ENCODE measurements at regions not wholly inside any gene's neighbourhood (a gene's known extent, or its start where the extent isn't known, plus 50 kb on each side); places are given as distances from the start of the nearest gene placed in this dataset.

- no peak for DNase-seq (ENCODE audit: extremely low read depth, low read depth)
Observed at GRCh38 chr10:78812571-78813318, 256.0 kb upstream of the ZMIZ1 start.

- no peak for DNase-seq (ENCODE audit: extremely low read depth, low read depth)
Observed at GRCh38 chr10:78813526-78813925, 255.2 kb upstream of the ZMIZ1 start.

GRCh38 chr10:78813998-78814399 lies 254.8 kb upstream of the ZMIZ1 start:
- DNase-seq (ENCODE audit: extremely low read depth, low read depth), result no peak

- DNase-seq (ENCODE audit: extremely low read depth, low read depth), result no peak
Observed at GRCh38 chr10:78814407-78814806, 254.4 kb upstream of the ZMIZ1 start.

- DNase-seq (ENCODE audit: extremely low read depth, low read depth), result no peak
Observed at GRCh38 chr10:78815702-78816334, 252.9 kb upstream of the ZMIZ1 start.

DNA sequence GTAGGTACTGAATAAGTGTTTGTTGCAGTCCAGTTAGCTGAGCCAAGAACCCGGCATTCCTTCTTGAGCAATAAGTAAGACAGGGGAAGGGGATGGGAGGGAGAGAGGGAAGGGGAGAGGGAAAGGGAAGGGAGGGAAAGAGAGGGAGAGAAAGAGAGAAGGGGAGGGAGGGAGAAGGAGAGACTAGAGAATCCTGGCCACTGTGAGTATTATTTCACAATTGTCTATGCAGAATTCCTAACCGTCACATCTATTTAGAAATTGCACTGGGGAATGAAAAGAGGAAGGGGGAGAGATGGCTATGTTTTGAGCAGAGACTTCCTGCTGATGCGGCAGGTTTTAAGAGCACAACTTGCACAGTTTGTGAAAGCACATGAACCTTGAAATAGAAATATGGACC lies 251.4 kb upstream of the ZMIZ1 start:
- no peak for DNase-seq (ENCODE audit: extremely low read depth, low read depth)

DNA sequence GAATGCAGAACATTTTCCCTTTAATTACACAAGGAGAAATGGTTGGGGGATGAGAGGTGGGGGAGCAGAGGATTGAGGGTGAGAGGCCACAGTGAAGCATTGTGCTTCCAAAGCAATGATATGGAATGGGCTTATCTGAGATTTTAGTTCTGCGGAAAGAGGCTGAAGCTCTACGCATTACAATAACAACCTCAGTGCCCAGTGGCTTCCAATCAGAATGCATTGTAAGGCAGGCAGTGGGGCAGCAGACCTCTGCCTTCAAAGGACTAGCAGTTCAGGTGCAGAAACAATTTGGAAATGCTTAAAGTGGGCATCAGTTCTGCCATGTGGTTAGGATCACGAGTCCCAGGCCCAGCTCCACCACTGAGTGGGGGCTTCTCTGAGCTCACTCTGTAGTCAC lies 251.0 kb upstream of the ZMIZ1 start:
- no peak for DNase-seq (ENCODE audit: extremely low read depth, low read depth)

DNA sequence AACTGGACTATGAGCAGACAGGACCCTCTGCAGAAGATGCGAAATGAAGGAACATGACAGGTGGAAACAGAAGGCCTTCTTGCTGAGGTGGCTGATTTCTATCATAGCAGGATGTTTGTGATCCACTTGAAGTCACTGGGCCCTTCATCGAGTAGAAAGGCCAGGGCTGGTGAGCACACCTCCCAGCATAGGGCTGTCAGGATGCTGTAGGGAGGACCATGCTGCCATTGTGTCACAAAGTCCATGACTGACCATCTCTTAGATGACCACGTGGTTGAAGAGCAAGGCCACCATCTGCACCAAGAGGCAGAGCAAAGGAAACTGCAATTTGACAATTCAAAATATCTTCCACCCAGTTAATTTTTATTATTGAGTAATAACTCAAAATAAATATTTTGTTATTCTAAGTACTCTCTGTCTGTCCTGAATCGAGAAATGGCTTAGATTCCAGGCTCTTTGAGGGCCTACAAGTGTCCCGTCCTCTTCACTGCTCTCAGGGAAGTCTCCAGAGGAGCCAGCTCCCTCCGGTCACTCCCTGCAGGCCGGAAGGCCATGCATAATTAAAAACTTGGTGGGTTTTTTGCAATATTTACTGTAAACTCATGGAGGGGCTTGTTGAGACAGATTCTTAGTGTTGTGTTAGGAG lies 249.3 kb upstream of the ZMIZ1 start:
- no peak for DNase-seq (ENCODE audit: extremely low read depth, low read depth)

- DNase-seq (ENCODE audit: extremely low read depth, low read depth), result no peak
Observed at GRCh38 chr10:78820007-78820362, 248.8 kb upstream of the ZMIZ1 start.

- no peak for DNase-seq (ENCODE audit: extremely low read depth, low read depth)
Observed at GRCh38 chr10:78821052-78821451, 247.7 kb upstream of the ZMIZ1 start.

- no peak for DNase-seq (ENCODE audit: extremely low read depth, low read depth)
Observed at GRCh38 chr10:78828647-78829539, 239.9 kb upstream of the ZMIZ1 start.

GRCh38 chr10:78829565-78829964 lies 239.2 kb upstream of the ZMIZ1 start:
- no peak for DNase-seq (ENCODE audit: extremely low read depth, low read depth)

DNA sequence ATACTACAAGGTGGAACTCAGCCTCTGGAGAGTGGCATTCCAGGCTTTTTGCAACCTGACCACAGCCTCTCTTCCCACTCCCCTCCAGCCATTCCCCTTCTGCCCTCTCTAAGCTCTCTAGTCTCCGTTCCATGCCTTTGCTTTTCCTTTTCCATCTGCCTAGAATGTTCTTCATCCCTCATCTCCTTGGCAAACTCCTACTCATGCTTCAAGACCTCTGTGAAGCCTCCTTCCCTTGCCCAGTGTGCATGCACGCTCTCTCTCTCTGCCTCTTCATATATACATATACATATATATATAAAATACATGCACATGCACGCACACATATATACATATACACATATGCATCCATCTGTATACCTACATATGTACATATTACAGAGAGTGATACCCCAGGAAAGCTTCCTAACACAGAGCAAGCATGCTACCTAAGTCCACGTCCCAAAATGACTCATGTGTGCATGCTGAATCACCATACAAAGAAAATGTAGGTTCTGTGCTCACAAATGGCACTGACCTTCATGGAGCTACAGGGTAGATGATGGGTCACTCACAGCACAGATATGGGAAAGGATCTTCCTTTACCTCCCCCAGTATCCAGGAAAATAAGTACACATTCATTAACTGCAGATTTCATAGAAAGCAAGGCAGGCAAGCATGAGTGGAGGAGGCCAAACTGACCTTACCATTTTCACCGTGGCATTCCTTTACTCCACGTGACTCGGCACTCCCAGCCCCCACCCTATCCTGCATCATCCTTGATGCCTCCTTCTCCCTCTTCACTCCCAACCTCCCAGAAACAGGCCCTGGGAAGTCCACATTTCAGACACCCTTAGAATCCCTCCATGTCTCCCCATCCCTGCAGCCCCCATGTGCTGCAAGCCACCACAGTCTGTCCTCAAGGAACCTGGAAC lies 238.4 kb upstream of the ZMIZ1 start:
- no peak for DNase-seq (ENCODE audit: extremely low read depth, low read depth)

DNA sequence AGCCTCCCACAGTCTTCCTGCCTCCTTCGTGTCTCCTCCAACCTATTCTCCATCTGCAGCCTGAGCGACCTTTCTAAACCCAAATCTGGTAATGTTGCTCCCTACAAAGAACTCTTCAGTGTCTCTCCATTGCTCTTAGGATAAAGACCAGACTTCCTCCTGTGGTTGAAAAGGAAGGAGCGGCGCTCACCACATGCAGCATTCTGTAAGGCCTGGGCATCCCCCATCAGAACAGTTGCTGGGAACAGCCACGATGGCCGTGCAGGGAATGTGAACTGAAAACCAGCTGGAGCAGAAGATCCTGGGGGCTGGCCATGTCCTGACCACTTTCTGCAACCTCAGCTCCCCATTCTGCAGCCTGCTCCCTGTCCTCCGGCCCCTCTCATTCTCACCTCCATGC lies 237.8 kb upstream of the ZMIZ1 start:
- no peak for DNase-seq (ENCODE audit: extremely low read depth, low read depth)

GRCh38 chr10:78831461-78831860 lies 237.3 kb upstream of the ZMIZ1 start:
- no peak for DNase-seq (ENCODE audit: extremely low read depth, low read depth)

GRCh38 chr10:78832281-78832680 lies 236.5 kb upstream of the ZMIZ1 start:
- DNase-seq (ENCODE audit: extremely low read depth, low read depth), result no peak

GRCh38 chr10:78838141-78838657 lies 230.6 kb upstream of the ZMIZ1 start:
- DNase-seq (ENCODE audit: extremely low read depth, low read depth), result no peak

DNA sequence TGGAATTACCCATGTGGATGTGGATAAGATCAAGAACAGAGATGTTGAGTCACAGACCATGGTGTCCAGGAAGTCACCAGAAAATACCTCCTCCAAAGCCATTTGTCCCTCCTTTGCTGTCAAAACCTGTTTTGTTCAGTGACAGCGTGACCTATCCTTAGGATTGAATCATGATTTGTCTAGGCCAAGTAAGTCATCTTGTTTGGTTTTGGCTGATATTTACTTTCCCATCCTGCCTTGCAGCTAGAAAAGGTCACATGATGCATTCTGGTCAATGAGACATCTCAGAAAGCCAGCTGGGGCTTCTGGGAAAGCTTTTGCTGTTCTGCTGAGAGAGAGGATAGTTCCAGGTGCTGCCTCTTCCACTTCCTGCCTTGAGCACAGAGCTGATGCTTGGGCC lies 225.3 kb upstream of the ZMIZ1 start:
- no peak for DNase-seq (ENCODE audit: extremely low read depth, low read depth)

GRCh38 chr10:78844960-78845607 lies 223.7 kb upstream of the ZMIZ1 start:
- no peak for DNase-seq (ENCODE audit: extremely low read depth, low read depth)
